GM19239 (cell line): ENCODE measurements at regions not wholly inside any gene's neighbourhood (a gene's known extent, or its start where the extent isn't known, plus 50 kb on each side); places are given as distances from the start of the nearest gene placed in this dataset.
A peak's percentile ranks its signal among the peaks of the same experiment; 100 is the strongest.

Experiments used
- DNase-seq: peaks from one replicate; pipeline ENCODE4 v3.0.0; 2011; ENCODE audit warnings: low spot score; ENCODE audit not compliant: insufficient read length
- FAIRE-seq: peaks from 2 replicates; lab custom pipeline; 2011; peaks lifted over from hg19 to GRCh38; lab: Jason Lieb, UNC

DNA sequence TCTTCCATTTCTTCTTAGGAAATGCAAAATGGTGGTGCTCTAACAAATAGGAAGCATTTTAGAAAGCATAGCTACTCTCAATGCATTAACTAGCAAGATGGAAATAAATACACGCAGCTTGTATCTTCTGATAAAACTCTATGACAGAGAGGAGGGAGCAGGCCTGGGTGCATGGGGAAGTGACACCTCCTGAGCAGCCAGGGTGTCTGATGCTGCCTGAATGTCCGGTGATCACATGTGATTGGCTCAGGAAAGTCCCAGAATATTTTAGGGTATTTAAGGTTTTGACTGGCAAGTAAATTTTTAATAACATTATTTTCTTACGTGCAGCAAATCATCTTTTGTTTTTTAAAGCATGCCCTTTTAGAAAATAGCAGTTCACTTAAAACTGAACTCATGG, 261.0 kb upstream of the KLF6 start:
- DNase-seq = no peak
- no peak for FAIRE-seq

- no peak for DNase-seq
Measured at GRCh38 chr10:4043897-4044665, 259.1 kb upstream of the KLF6 start.

GRCh38 chr10:4041635-4042034, 256.6 kb upstream of the KLF6 start:
- DNase-seq = no peak

More at GRCh38 chr10:4043897-4044665, 259.1 kb upstream of the KLF6 start:
- no peak for FAIRE-seq

DNA sequence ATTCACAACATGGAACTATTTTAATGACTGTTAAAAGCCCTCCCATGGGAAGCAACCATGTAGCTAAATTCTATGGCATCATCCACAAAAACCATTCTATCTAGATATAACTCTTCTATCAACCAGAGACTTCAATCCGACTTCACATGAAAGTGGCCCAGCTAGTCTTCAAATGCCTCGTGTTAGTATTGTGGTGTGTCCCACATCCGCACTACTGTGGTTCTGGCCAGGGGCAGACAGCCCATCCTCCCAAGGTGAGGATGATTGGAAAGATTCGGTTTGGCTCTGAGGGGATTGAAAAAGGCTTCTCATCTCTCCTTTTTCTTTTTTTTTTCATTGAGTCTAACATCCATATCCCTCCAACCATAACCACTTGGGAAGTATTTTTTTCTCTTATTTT, 253.0 kb upstream of the KLF6 start:
- DNase-seq = no peak
- FAIRE-seq = no peak

More at GRCh38 chr10:4041635-4042034, 256.6 kb upstream of the KLF6 start:
- no peak for FAIRE-seq

DNA sequence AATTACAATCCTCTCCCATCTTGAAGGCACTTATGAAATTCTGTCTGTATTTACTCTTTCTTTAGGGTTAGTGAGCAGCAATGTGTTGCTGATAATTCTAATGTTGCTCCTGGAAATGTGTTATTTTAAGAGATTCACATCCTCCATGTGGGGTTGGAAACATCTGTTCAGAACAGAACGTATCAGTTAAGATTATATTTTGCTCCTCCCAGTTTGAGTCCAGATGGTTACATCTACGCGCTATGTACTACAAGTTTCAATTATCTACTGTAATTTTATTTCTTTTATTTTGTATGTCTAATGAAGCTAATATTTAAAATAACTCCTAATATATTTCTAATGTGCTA, 250.6 kb upstream of the KLF6 start:
- FAIRE-seq (no peak), DNase-seq (no peak)

DNA sequence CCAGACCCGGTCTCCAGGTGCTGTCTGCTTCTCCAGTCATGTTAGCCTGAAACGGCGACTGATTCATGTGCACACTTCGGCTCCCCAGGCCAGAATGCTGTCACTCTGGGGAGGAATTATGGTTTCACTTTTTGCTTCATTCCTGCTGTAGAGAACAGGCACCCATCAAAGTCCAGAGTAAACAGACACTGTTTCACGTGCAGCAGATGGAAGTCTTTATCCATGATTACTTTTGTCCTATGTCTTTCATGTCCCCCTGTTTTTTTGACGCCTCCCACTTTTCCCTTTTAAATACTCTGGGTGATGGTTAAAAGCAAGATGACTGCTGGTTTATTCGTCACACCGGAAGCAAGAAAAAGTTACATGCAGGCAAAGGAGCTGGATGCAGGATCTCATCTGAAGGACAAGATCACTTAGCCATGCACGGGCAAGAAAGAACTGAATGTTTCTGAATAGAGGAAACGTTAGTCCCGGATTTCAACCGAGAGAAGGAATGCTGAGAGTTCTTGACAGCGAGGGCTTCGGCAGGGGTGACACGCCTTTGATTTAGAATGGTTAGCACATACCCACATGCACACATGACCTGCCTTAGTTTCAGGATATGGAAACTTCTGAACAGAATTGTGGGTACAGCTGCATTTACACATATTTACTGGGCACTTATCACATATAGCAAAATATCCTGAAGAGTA, 250.0 kb upstream of the KLF6 start:
- DNase-seq (peak; percentile 17), FAIRE-seq (peak; percentile 78)

- peak; percentile 52 for DNase-seq
- FAIRE-seq = peak; percentile 95
Measured at GRCh38 chr10:4033341-4033896, 248.4 kb upstream of the KLF6 start.

GRCh38 chr10:4029866-4030265, 244.9 kb upstream of the KLF6 start:
- FAIRE-seq (no peak), DNase-seq (no peak)

DNA sequence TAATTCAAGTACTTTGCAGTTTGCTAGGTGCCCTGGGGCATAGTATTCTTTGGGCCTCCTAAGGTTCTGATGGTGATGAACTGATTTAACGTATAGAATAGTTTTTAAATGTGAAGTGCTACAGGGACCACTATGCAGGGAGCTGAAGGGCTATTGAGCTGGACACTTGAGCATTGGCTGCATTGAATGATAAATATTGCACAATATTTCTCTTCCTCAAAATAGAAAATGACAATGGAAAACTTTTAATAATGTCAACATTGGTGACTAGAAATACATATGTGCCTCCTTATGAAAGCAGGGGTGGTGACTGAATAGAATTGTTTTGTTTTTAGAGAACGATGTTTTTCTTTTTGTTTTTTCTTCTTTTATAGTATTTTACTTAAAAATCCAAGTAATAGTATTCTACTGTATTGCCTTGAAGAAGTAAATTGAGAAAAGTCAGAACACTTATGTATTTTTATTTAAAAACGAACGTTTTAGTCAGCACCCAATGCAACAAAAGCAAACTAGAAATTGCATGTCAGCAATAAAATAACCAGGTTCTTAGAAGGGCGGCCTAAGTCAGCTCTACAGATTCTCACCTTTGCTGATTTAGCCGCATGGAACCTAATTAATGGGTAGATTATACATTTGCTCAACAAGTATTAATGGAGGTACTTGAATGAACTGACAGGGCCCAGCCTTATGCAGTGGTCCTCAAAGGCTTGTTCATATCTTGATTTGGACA, 244.0 kb upstream of the KLF6 start:
- no peak for DNase-seq
- no peak for FAIRE-seq

DNA sequence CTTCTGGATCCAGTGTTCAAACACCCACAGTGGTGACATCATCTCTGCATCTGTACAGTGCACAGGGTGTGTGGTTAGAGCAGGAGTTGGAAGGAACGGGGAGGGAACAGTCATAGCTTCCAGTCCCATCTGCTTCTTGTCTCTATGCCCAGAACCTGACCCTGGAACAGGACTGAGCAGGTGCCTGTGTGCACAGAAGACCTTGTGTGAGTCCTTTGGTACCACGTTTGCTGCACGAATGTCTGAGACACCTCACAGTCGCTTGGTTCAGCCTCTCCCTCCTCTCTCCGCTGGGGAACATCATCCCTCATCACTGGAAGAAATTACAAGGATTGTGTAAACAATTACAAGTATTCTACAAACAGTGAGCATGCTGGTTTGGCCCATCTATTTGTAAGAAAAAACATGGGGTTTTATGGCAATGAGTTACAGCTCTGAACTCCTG, 243.0 kb upstream of the KLF6 start:
- DNase-seq = no peak
- no peak for FAIRE-seq

DNA sequence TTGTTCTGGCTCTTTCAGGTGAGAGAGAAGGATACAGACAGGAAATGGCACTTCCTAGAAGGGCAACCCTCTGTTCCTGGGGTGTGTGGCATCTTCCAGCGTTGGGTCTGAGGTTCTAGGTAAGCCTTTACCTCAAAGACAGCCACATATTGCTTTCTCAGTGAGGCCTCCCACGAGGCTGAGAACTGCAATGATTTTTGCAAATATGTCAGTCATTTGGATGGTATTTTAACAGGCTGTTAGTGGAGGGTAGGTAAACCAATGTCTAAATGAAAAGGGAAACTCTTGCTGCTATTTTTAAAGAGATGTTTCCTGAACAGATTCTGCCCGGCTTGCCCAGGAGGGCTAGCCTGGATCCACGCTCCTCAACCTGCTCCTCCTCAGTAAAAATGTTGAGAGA, 240.3 kb upstream of the KLF6 start:
- DNase-seq = no peak
- FAIRE-seq = no peak

DNA sequence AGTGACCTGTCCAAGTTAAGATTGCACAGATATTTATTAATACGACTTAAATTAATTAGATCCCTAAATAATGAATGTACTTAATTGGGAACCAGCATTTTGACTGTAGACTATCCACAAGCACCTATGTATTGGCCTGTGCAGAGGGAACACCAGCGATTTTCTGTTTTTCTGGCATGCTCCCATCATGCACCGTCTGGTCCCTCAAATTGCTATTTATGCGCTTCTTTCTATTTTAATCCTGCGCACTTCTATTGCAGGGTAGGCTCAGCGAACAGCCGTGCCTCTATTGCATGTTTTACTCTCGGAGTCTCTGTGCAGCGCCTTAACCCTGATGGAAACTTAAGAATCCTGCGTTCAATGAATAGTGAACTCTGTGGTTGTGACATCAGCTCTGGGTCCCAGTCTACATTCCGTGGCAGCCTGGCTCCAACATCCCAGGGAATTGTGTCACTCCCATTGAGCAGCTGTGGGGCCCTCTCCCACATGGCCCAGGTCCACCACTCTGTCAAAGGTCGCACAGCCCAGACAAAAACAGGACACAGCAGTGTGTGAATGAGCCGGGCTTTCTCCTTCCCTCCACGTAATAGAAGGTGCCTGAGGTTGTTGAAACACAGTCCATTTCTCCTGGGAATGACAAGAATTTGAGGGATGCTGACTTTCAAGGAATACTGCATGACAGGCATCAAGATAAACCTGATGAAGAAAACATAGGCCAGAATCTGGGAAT, 239.7 kb upstream of the KLF6 start:
- no peak for FAIRE-seq
- no peak for DNase-seq

DNA sequence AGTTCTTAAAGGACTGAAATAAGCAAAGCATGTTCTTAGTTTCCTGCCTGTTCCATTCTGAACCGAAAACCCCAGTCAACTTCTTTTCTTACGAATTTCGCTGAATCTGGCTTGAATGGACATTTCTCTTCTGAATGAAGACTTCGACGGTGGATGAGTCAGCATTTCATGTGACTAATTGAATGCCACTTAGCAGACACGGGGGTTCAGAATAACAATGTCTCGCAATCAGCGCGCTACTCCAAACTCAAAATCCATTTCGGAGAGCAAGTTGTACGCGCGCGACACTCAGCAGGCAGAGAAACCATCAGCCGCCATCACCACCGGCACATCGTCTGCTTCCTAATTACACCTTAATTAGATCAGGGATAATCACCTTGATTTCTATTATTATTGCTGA, 239.0 kb upstream of the KLF6 start:
- DNase-seq = no peak
- no peak for FAIRE-seq

GRCh38 chr10:4022473-4022872, 237.5 kb upstream of the KLF6 start:
- DNase-seq (no peak), FAIRE-seq (no peak)

GRCh38 chr10:4020631-4021030, 235.6 kb upstream of the KLF6 start:
- no peak for FAIRE-seq
- no peak for DNase-seq

DNA sequence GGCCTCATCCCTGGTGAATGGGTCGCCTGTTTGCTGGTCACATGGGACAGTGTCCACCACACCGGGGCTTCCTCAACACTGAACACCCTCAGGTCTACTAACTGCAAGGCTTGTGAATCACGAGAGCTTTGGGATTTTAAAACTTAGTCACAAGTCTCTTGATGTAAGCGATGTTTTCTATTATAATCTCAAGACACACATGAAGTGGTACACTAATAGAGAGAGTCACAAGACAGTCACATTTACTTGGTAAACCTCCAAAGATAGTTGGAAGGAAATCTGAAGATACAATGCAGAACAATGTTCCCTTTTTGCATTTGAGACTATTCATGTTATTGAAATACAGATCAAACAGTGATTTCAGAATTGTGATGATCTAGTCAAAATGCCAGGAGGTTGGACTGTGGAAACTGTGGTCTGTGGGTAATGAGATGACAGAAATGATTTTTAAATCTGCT, 233.1 kb upstream of the KLF6 start:
- no peak for FAIRE-seq
- DNase-seq = no peak

GRCh38 chr10:4017336-4017735, 232.3 kb upstream of the KLF6 start:
- FAIRE-seq = no peak
- no peak for DNase-seq

GRCh38 chr10:4016214-4016740, 231.3 kb upstream of the KLF6 start:
- DNase-seq (no peak), FAIRE-seq (no peak)

DNA sequence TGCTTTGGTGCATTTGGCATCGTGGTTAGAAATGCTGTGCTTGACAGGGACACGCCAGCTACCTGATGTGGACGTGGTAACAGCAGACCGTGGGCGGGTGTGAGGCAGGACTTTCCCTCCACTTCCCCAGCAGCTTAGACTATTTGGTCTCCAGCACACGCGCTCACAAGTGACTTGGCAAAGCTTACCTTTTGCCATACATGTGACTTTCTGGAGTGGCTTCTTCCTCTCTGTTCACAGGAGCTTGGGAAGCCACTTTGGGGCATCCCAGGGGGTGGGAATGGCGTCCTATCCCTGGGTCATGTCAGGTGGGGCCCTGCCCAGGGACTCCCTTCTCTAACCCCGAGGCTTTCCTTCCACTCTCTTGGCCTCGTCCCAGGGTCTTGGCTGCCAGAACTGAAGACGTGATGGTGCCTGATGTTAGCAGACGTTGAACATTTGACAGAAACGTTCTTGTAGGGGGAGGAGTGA, 228.7 kb upstream of the KLF6 start:
- FAIRE-seq = peak; percentile 67
- DNase-seq = peak; percentile 15

GRCh38 chr10:4012848-4013247, 227.8 kb upstream of the KLF6 start:
- FAIRE-seq = no peak
- no peak for DNase-seq
